Neural cell (in vitro differentiated cells): ENCODE measurements at regions not wholly inside any gene's neighbourhood (a gene's known extent, or its start where the extent isn't known, plus 50 kb on each side); places are given as distances from the start of the nearest gene placed in this dataset.

Experiments
- H2AFZ ChIP-seq: fragments of 200-600, 300-800 bp; sonication (generic), shearing (Covaris generic); 2 replicates; pipeline ENCODE4 v1.6.0; 2014; ENCODE audit warnings: low read depth, mild to moderate bottlenecking, antibody characterized with exemption, low read length, moderate library complexity
- H3F3A ChIP-seq: fragments of 200-600 bp; shearing (Covaris generic); 2 replicates; pipeline ENCODE4 v1.6.1; 2016; ENCODE audit warnings: mild to moderate bottlenecking, moderate library complexity, mixed read lengths, antibody characterized with exemption, low read length; ENCODE audit not compliant: insufficient read depth, poor library complexity, severe bottlenecking
- H3K27ac ChIP-seq: fragments of 200-600, 300-800 bp; sonication (generic), shearing (Covaris generic); 2 replicates; pipeline ENCODE4 v1.5.1; 2014; ENCODE audit warnings: mild to moderate bottlenecking, low read length, moderate library complexity
- H3K27me3 ChIP-seq: fragments of 300-800, 200-600 bp; sonication (generic), shearing (Covaris generic); 2 replicates; pipeline ENCODE4 v1.6.0; 2014; ENCODE audit warnings: mild to moderate bottlenecking, low read depth, low read length, moderate library complexity; ENCODE audit not compliant: insufficient read depth
- H3K36me3 ChIP-seq: fragments of 300-800, 200-600 bp; sonication (generic), shearing (Covaris generic); 2 replicates; pipeline ENCODE4 v1.5.1; 2014; ENCODE audit warnings: mild to moderate bottlenecking, antibody characterized with exemption, low read length, moderate library complexity; ENCODE audit not compliant: insufficient read depth
- H3K4me2 ChIP-seq: fragments of 300-800, 200-600 bp; sonication (generic), shearing (Covaris generic); 2 replicates; pipeline ENCODE4 v1.6.0; 2014; ENCODE audit warnings: mild to moderate bottlenecking, low read length
- H3K4me3 ChIP-seq: fragments of 300-800, 200-600 bp; sonication (generic), shearing (Covaris generic); 2 replicates; pipeline ENCODE4 v1.5.1; 2014; ENCODE audit warnings: mild to moderate bottlenecking, low read length, moderate library complexity
- H3K79me2 ChIP-seq: fragments of 200-600 bp; shearing (Covaris generic); replicated peaks from 2 replicates; pipeline ENCODE4 v1.6.0; 2014; ENCODE audit warnings: mild to moderate bottlenecking, low read length, moderate library complexity; ENCODE audit not compliant: insufficient read depth
- H3K9ac ChIP-seq: fragments of 300-800, 200-600 bp; sonication (generic), shearing (Covaris generic); 2 replicates; pipeline ENCODE4 v1.6.1; 2016; ENCODE audit warnings: mild to moderate bottlenecking, low read length, mixed read lengths
- H3K9me2 ChIP-seq: fragments of 200-600 bp; shearing (Covaris generic); 2 replicates; pipeline ENCODE4 v1.6.1; 2016; ENCODE audit warnings: mild to moderate bottlenecking, low read length, mixed read lengths; ENCODE audit not compliant: insufficient read depth
- H3K9me3 ChIP-seq: fragments of 200-600, 300-800 bp; sonication (generic), shearing (Covaris generic); 2 replicates; pipeline ENCODE4 v1.6.1; 2016; ENCODE audit warnings: mild to moderate bottlenecking, mixed run types, low read length, moderate library complexity, mixed read lengths
- H4K20me1 ChIP-seq: fragments of 200-600 bp; shearing (Covaris generic); 2 replicates; pipeline ENCODE4 v1.6.1; 2016; ENCODE audit warnings: mild to moderate bottlenecking, mixed run types; ENCODE audit not compliant: insufficient read depth
- EP300 ChIP-seq: fragments of 450-650 bp; conservative IDR thresholded peaks from 2 replicates; pipeline ENCODE4 v1.6.1; 2014; ENCODE audit warnings: antibody characterized with exemption, mild to moderate bottlenecking, moderate library complexity; ENCODE audit not compliant: poor library complexity, severe bottlenecking
- EZH2 ChIP-seq: fragments of 200-600, 300-800 bp; shearing (Covaris generic), sonication (generic); IDR thresholded peaks from 2 replicates; pipeline ENCODE4 v1.6.1; 2014; ENCODE audit warnings: antibody characterized with exemption, low read length, borderline replicate concordance, mild to moderate bottlenecking; ENCODE audit not compliant: insufficient read depth, poor library complexity, severe bottlenecking
- MXI1 ChIP-seq: fragments of 450-650 bp; conservative IDR thresholded peaks from 2 replicates; pipeline ENCODE4 v1.6.1; 2014; ENCODE audit warnings: antibody characterized with exemption, mild to moderate bottlenecking; ENCODE audit not compliant: poor library complexity, severe bottlenecking
- POLR2AphosphoS5 ChIP-seq: IDR thresholded peaks from 2 replicates; pipeline ENCODE4 v1.6.1; 2012
- RAD21 ChIP-seq: fragments of 450-650 bp; conservative IDR thresholded peaks from 2 replicates; pipeline ENCODE4 v1.6.1; 2014; ENCODE audit warnings: antibody characterized with exemption, mild to moderate bottlenecking, moderate library complexity
- SMC3 ChIP-seq: fragments of 450-650 bp; conservative IDR thresholded peaks from 2 replicates; pipeline ENCODE4 v1.6.1; 2014; ENCODE audit warnings: antibody characterized with exemption, mild to moderate bottlenecking, moderate library complexity; ENCODE audit not compliant: poor library complexity
- TAF1 ChIP-seq: IDR thresholded peaks from 2 replicates; pipeline ENCODE4 v1.6.1; 2012; ENCODE audit warnings: low read depth
- TF ChIP-seq, protein P1 (sequence below): fragments of 450-650 bp; IDR thresholded peaks from 2 replicates; pipeline ENCODE4 v1.5.1; 2014; ENCODE audit warnings: antibody characterized with exemption, mild to moderate bottlenecking, moderate library complexity; ENCODE audit not compliant: poor library complexity, severe bottlenecking
- TF ChIP-seq, protein P2 (sequence below): IDR thresholded peaks from 2 replicates; pipeline ENCODE4 v1.6.1; 2012; ENCODE audit warnings: borderline replicate concordance

DNA sequence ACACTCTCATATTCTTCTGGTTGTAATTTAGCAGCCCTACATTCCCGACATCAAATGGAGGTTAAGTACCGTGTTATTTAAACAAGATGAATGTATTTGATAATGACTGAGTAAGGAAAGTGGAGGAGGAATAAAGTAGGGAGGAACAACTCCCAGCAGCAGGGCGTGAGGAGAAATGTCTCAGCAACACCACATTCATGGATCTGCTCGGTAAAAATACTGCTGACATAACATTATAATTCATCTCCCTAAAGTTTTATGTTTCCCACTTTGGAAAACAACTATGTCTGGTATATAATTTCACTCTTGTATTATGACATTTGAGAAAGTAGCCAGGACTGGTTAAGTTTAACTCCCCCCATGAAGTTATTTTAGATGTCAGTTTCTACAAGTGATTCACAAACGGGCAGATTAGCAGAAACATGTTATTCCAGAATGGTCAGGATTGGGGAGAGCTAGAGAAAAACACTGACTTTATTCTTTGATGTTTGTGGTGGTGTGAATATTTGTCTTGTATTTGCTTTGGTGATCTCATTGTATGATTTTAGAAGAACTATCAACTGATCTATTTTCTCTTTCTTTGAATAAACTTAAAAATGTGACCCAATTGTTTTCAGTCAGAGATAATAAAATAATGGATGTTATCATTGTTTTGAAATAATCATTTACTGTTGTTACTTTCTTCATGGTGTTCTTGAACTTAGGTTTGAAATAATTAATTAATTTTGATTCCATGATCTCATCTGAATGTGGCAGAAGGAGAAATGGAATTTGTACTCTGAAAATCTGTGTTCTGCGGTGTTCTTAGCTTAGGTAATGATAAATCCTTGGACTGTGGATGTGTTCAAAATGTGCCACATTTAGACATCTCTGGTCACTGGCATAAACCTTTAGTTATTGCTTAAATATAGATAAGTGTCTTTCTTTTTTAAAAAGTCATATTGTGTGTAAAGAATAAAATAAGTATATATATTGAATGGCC lies 303.6 kb upstream of the ZNF608 start:
- Histone ChIP-seq H3K4me2 (no peak overlapping the region), H3K36me3 (no peaks in the 10 kb centered on the region), H3K9me3 (no peaks in the 10 kb centered on the region), H3K4me3 (no peak overlapping the region), H3K9ac (no peak overlapping the region), H4K20me1 (no peaks in the 10 kb centered on the region), H3K9me2 (no peaks in the 10 kb centered on the region), H3F3A (no peaks in the 10 kb centered on the region), H3K27me3 (no peaks in the 10 kb centered on the region), H3K27ac (no peak overlapping the region), H3K79me2 (no peaks in the 10 kb centered on the region), H2AFZ (no peak overlapping the region)
- TF ChIP-seq SMC3 (no peak), RAD21 (no peak), MXI1 (no peak), EZH2 (no peak), TAF1 (no peak), POLR2AphosphoS5 (no peak), EP300 (no peak)
- TF ChIP-seq, protein P1, sequence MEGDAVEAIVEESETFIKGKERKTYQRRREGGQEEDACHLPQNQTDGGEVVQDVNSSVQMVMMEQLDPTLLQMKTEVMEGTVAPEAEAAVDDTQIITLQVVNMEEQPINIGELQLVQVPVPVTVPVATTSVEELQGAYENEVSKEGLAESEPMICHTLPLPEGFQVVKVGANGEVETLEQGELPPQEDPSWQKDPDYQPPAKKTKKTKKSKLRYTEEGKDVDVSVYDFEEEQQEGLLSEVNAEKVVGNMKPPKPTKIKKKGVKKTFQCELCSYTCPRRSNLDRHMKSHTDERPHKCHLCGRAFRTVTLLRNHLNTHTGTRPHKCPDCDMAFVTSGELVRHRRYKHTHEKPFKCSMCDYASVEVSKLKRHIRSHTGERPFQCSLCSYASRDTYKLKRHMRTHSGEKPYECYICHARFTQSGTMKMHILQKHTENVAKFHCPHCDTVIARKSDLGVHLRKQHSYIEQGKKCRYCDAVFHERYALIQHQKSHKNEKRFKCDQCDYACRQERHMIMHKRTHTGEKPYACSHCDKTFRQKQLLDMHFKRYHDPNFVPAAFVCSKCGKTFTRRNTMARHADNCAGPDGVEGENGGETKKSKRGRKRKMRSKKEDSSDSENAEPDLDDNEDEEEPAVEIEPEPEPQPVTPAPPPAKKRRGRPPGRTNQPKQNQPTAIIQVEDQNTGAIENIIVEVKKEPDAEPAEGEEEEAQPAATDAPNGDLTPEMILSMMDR = no peak
- TF ChIP-seq, protein P2, sequence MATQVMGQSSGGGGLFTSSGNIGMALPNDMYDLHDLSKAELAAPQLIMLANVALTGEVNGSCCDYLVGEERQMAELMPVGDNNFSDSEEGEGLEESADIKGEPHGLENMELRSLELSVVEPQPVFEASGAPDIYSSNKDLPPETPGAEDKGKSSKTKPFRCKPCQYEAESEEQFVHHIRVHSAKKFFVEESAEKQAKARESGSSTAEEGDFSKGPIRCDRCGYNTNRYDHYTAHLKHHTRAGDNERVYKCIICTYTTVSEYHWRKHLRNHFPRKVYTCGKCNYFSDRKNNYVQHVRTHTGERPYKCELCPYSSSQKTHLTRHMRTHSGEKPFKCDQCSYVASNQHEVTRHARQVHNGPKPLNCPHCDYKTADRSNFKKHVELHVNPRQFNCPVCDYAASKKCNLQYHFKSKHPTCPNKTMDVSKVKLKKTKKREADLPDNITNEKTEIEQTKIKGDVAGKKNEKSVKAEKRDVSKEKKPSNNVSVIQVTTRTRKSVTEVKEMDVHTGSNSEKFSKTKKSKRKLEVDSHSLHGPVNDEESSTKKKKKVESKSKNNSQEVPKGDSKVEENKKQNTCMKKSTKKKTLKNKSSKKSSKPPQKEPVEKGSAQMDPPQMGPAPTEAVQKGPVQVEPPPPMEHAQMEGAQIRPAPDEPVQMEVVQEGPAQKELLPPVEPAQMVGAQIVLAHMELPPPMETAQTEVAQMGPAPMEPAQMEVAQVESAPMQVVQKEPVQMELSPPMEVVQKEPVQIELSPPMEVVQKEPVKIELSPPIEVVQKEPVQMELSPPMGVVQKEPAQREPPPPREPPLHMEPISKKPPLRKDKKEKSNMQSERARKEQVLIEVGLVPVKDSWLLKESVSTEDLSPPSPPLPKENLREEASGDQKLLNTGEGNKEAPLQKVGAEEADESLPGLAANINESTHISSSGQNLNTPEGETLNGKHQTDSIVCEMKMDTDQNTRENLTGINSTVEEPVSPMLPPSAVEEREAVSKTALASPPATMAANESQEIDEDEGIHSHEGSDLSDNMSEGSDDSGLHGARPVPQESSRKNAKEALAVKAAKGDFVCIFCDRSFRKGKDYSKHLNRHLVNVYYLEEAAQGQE = no peak

DNA sequence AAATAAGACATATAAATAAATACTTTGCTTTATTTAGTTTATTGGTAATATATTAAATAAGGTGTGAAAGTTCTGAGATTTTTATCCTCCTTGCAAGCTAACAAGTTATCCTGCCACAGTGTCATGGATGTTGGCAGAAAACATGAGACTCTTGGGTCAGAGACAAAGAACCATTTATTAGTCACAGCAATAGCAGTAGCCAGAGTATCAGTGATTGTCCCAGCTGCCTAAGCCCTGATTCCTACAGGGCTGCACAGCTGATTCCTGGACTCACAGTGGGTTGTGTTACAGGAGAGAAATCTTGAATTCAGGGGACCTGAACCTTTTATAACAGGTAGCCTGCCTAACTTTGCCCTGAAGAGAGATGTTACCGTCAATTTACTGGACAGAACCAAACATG lies 304.5 kb upstream of the ZNF608 start:
- H3K9ac ChIP-seq = no peak overlapping the region
- TF ChIP-seq MXI1 (no peak), TAF1 (no peak), EZH2 (no peak), SMC3 (no peak), POLR2AphosphoS5 (no peak), RAD21 (no peak), EP300 (no peak)
- TF ChIP-seq, protein P1 = no peak
- TF ChIP-seq, protein P2 = no peak
- no peak overlapping the region for H3K27ac ChIP-seq
- no peaks in the 10 kb centered on the region for H3F3A ChIP-seq
- no peaks in the 10 kb centered on the region for H3K36me3 ChIP-seq
- H3K79me2 ChIP-seq = no peaks in the 10 kb centered on the region
- H3K27me3 ChIP-seq = no peaks in the 10 kb centered on the region
- no peaks in the 10 kb centered on the region for H4K20me1 ChIP-seq
- H3K4me3 ChIP-seq = no peak overlapping the region
- no peaks in the 10 kb centered on the region for H3K9me3 ChIP-seq
- no peak overlapping the region for H3K4me2 ChIP-seq
- no peaks in the 10 kb centered on the region for H3K9me2 ChIP-seq
- no peak overlapping the region for H2AFZ ChIP-seq
